ENCODE measurements at regions not wholly inside any gene's neighbourhood (a gene's known extent, or its start where the extent isn't known, plus 50 kb on each side); places are given as distances from the start of the nearest gene placed in this dataset.
"Not testable (repeated sequence)": the region's sequence is repeated elsewhere in the genome, so short reads cannot be mapped to it uniquely, and the experiment has no call there.

DNA sequence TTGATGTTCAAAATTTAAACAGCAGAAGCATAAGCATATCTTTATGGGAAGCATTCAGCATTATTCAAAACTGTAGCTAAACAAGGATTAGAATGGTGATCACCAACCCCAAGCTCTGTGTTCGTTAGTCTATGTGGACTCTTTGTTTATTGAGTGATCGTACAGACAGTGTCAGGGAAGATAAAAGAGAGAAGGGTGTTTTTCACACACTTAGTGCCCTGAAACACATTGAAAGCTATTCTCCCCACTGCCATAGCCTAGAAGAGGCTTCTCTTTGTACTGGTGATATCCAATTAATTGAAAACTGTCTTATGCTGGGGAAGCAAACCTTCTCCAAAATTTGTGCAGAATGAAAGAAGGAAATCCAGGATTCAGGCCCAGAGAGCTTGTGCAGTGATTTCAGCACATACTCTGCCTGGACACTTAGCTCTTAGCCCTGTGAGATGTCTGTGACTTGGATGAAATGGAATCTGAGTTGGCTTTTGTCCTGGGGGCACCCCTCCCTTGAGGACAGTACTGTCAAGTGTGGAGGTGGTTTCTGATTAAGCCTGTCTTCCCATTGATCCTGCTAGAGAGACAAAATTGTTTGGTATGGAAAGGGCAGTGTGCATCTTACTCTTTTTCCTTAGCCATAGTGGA is 125.7 kb upstream of the MTHFD1L start:
- no peak for DNase-seq (ENCODE audit: low spot score)

- DNase-seq (ENCODE audit: low spot score) = no peak
Observed at GRCh38 chr6:150740453-150740852, 125.0 kb upstream of the MTHFD1L start.

- DNase-seq (ENCODE audit: low spot score) = no peak
Observed at GRCh38 chr6:150741633-150742200, 123.8 kb upstream of the MTHFD1L start.

- DNase-seq (ENCODE audit: low spot score) = no peak
Observed at GRCh38 chr6:150744522-150745260, 120.8 kb upstream of the MTHFD1L start.

- DNase-seq (ENCODE audit: low spot score) = no peak
Observed at GRCh38 chr6:150745896-150746295, 119.6 kb upstream of the MTHFD1L start.

GRCh38 chr6:150747155-150747554 is 118.3 kb upstream of the MTHFD1L start:
- no peak for DNase-seq (ENCODE audit: low spot score)

GRCh38 chr6:150749091-150749670 is 116.3 kb upstream of the MTHFD1L start:
- no peak for DNase-seq (ENCODE audit: low spot score)

GRCh38 chr6:150751296-150751695 is 114.2 kb upstream of the MTHFD1L start:
- no peak for DNase-seq (ENCODE audit: low spot score)

- no peak for DNase-seq (ENCODE audit: low spot score)
Observed at GRCh38 chr6:150752409-150752808, 113.1 kb upstream of the MTHFD1L start.

- DNase-seq (ENCODE audit: low spot score) = no peak
Observed at GRCh38 chr6:150753371-150754064, 112.0 kb upstream of the MTHFD1L start.

GRCh38 chr6:150755042-150755441 is 110.5 kb upstream of the MTHFD1L start:
- no peak for DNase-seq (ENCODE audit: low spot score)

GRCh38 chr6:150755524-150755923 is 110.0 kb upstream of the MTHFD1L start:
- DNase-seq (ENCODE audit: low spot score) = no peak

DNA sequence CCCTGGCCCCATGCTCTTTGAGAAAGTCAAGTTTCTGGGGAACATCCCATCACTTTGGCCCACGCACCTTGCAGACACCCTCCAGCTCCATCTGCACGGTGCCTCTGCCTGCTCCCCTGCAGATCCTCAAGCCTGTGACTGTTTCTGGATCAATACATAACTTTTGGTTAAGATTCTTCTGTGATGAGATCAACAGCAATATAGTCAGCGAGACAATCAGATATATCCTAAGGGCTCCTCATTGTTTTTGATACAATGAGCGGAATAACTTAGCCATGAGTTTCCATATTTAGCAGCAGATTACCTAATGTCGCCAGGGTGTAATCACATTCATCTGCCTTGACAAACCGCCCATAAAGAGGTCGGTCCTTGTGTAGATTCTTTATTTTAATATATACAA is 109.3 kb upstream of the MTHFD1L start:
- DNase-seq (ENCODE audit: low spot score) = no peak

DNA sequence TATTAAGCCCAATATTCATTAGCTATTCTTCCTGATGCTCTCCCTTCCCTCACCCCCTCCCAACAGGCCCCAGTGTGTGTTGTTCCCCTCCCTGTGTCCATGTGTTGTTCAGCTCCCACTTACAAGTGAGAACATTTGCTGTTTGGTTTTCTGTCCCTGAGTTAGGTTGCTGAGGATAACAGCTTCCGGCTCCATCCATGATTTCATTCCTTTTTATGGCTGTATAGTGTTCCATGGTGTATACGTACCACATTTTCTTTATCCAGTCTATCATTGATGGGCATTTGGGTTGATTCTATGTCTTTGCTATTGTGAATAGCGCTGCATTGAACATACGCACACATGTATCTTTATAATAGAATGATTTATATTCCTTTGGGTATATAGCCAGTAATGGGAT is 107.7 kb upstream of the MTHFD1L start:
- not testable (repeated sequence) for DNase-seq (ENCODE audit: low spot score)

DNA sequence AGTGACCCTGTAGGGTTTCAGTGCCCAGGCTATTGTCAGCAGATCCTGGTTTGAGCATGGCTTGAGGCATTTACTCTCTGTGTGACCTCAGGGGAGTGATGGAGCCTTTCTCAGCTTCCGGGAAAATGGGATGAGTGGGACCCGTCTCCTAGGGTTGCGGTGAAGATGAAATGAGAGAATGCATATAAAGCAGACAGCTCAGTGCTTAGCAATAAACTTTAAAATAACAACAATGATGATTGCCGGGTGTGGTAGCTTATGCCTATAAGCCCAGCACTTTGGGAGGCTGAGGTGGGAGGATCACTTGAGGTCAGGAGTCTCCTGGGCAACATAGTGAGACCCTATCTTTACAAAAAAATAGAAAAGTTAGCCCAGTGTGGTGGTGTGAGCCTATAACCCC is 106.0 kb upstream of the MTHFD1L start:
- DNase-seq (ENCODE audit: low spot score) = no peak

- no peak for DNase-seq (ENCODE audit: low spot score)
Observed at GRCh38 chr6:150761771-150762170, 103.7 kb upstream of the MTHFD1L start.

GRCh38 chr6:150764334-150765066 is 101.0 kb upstream of the MTHFD1L start:
- DNase-seq (ENCODE audit: low spot score) = no peak

GRCh38 chr6:150765067-150765764 is 100.3 kb upstream of the MTHFD1L start:
- no peak for DNase-seq (ENCODE audit: low spot score)

DNA sequence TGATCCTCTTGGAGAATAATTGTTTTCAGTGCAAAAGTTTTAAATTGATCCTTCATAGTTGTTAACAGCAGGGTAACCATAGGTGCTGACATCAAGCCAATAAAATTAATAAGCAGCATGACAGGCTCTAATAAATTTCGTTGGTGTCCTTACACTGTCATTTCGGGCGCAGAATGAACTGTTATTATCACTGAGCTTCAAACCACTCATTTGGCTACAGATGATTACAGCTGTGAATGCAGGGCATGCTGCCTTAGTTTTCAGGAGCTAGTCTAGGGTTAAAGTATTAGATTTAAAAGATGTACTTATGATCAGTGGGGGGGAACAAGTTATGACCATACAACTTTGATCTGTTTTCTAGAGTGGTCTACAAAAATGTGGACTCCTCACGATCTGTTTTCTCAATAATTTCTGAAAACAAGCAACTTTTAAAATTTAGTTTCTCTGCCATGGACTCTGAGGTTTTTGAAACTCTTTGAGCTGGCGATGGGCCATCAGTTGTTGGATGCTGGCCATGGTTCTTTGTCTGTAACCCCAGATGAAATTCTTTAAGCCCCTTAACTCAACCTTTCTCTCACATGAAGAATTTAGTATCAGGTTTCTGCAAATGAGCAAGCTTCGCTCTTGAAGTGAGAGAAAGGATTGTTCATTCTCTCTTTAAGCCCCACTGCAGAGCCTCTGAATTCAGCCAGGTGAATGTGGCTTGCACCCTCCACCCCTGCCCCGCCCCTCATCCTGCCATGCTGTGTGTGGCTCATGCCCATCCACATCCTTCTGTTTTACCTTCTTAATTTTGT is 99.1 kb upstream of the MTHFD1L start:
- DNase-seq (ENCODE audit: low spot score) = no peak

- DNase-seq (ENCODE audit: low spot score) = no peak
Observed at GRCh38 chr6:150767161-150767560, 98.3 kb upstream of the MTHFD1L start.

Measured in H4 (cell line).